HG02571 (cell line): ENCODE measurements at regions not wholly inside any gene's neighbourhood (a gene's known extent, or its start where the extent isn't known, plus 50 kb on each side); places are given as distances from the start of the nearest gene placed in this dataset.
A peak's percentile ranks its signal among the peaks of the same experiment; 100 is the strongest.
"Not testable (repeated sequence)": the region's sequence is repeated elsewhere in the genome, so short reads cannot be mapped to it uniquely, and the experiment has no call there.

ENCODE experiments used
- ATAC-seq: cut with Tn5 transposase; IDR thresholded peaks from one replicate; pipeline ENCODE4 v1.9.1; 2021; ENCODE audit warnings: mild to moderate bottlenecking, moderate library complexity; ENCODE audit not compliant: unreplicated experiment

DNA sequence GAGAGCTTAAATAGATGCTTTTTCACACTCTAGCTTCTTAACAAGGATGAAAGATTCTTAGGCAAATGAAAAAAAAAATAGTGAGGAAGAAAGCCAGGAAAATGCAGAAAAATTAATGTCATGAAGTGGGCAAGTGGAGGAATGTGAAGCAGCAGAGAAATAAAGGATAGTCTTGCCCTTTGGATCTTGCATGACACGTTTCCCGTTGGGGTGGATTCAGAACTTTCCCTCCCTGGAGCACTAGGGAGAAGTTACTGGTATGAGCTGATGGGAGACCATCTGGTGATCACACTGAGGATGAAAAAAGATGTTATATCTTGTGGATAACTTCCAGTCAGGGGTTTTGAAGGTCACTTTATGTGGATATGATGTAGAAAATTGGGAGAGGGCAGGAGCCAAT, 361.8 kb upstream of the ROPN1 start:
- ATAC-seq, result no peak

DNA sequence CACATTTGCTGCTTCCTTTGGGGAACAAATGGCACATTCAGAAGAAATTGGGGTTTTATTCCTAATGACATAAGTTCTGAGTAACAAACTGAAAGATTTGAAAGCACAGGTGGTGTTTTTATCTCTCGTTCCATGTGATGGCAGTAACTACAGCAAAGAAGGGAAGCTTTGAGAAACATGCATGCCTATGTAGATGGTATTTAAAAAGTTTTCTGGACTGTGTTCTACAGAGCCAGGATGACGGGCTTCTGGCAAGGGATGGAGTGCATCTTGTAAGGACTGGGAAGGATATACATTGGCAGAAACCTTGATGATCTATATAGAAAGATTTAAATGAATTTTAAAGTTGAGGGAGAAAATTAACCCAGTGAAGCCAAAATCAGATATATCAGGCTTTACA, 362.2 kb upstream of the ROPN1 start:
- ATAC-seq, result no peak

DNA sequence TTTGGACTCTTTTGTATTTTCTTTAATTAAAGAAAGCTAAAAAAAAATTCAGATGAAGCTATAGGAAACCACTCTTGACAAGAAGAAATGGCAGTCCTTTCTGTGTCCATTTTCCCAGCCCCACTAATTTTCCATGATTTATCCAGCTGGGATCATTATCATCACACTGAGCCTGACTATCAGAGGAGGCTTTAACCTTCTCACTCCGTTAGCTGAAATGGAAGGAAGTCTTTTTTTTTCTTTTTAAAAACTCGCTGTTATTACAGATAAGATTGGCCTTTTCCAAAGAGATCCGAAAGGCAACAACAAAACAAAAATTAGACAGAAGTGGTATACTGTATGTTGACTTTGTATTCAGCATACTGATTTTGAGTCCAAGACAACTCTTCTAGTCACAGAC, 366.2 kb upstream of the ROPN1 start:
- no peak for ATAC-seq

DNA sequence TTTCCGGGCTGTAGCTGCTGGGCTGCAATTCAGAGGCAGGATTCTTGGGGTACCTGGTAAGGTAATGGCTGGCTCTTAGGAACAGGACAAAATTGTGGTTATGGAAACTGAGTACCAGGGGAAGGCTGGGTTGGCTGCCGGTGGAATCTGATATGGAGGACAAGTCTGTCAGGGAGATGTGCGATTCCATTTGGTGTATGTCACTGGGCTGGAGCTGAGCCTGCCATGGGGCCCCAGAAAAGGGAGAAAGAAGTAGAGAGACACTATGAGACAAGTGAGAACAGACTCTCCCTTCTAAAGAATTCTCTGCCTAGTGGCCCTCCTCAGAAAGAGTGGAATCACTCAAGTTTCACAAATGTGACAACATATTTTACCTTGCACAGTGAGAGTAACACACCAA, 368.2 kb upstream of the ROPN1 start:
- no peak for ATAC-seq

- ATAC-seq, result no peak
Measured at GRCh38 chr3:124360563-124360962, 368.6 kb upstream of the ROPN1 start.

- ATAC-seq, result no peak
Measured at GRCh38 chr3:124361566-124361965, 368.7 kb upstream of the UMPS start.

DNA sequence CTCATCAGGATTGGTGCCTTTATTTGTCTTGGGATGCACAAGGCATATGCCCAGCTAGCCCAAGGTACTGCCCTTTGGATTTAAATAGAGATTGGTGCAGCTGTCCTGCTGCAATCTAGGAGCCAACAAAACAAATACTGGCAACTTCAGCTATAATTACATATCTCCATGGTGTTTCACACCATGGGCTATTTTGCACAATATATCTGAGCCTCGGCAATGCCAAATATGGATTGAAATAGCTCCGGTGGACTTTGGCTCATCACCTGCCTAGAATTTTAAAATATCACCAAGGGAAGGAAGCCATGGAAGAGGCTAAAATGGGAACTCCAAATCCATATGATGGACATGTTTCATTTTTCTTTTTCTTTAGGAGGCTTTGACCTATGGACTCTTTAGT, 367.8 kb upstream of the UMPS start:
- ATAC-seq, result no peak

DNA sequence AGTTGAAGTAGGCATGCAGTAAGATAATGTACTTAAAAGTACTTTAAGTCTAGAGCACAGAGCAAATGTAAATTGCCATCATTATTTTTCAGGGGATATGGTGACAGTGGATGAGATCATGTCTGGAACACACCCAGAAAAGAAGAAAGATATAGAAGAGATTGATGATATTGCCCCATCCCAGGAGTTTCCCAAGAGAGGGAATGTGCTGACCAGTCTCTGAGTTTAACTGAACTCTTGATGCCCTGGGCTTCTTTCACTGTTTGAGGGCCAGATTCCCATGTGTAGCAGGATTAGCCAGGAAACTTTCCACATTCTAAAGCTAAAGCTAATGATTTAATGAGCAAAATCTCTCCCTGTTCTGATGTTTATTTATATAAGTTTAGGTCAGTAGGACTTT, 366.8 kb upstream of the UMPS start:
- no peak for ATAC-seq

DNA sequence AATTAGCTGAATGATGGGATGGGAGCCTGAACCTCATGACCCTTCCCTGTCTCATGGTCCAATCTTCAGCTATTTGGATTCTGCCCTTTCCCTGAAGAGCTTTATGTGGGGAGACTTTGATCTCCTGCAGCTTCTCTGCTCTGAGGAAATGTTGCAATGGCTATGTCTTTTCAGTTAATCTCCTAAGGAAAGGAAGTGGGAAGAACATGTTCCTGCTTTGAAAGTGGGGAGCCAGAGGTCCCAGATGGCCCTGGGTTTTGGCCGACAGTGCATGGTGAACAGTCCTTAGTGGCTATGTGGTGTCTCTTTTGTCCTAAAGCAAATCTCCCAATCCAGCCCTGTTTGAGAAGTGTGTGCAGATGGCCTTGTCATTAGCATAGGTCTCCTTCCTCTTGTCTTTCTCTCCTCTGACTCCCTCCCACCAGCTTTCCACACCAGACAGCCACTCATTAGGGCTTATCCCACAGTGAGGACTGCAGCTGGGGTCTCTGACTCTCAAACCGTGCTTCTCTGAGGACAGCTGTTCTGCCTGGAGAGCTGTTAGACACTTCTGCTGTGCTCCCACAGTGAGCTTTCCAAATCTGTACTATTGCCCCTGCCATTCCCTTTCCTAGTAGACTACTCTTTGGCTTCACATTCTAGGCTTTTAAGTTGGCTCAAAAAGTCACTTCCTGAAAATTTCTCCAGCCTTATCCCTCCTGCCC, 365.8 kb upstream of the UMPS start:
- ATAC-seq, result no peak

GRCh38 chr3:124366655-124367054, 363.6 kb upstream of the UMPS start:
- not testable (repeated sequence) for ATAC-seq

- no peak for ATAC-seq
Measured at GRCh38 chr3:124372775-124373174, 357.5 kb upstream of the UMPS start.

GRCh38 chr3:124373524-124373923, 356.7 kb upstream of the UMPS start:
- peak; percentile 54 for ATAC-seq

DNA sequence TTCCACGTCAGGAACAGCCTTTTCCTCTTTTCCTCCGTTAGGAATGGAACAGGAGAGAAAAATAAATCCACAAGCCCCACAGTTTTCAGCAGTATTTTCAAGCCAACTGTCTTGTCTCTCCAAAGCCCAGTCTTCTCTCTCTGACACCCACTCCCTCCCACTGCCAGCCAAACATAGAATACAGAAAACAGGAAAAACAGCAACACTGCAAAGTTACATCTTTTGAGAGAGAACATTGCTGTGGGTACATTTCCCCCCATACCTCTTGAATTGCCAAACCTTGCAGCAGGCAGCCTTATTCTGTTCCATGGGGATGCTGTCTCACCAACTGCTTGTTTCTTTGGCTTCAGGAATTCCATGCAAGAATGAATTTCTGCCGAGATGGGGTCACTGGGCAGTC, 355.7 kb upstream of the UMPS start:
- no peak for ATAC-seq

GRCh38 chr3:124381575-124382333, 348.5 kb upstream of the UMPS start:
- ATAC-seq, result no peak

DNA sequence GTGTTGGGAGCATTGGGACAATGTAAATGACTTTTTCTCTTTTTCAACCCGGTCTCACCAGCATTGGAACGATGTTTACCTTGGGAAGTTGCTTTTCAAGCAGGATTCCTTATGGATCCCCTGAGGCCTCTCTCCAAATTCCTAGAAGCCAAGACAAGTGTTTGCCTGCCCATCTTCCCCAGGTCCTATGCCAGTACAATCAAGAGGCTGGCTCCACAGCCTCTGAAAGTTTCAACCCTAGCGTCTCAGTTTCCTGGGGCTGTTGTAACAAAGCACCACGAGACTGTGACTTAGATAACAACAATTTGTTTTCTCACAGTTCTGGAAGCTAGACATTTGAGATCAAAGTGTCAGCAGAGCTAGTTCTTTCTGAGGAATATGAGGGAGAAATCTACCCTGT, 347.2 kb upstream of the UMPS start:
- ATAC-seq, result no peak

GRCh38 chr3:124383846-124384466, 346.3 kb upstream of the UMPS start:
- ATAC-seq, result no peak

DNA sequence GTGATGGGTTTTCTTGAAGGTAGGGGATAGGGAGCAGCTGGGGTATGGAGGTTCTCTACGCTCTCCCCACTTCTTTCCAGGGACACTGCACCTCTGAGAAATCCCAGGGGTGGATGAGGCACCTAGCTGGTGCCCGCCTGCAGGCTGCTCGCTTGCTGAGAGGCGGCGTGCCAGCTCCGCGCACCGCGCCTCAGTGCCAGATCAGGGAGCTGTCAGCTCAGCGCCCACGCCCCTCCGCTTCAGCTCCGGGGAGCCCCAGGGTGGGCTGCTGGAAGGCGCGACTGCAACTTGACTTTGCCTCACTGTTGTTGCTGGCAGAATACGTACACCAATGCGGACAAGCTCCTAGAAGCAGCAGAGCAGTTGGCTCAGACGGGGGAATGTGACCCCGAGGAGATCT, 345.7 kb upstream of the UMPS start:
- ATAC-seq, result no peak

DNA sequence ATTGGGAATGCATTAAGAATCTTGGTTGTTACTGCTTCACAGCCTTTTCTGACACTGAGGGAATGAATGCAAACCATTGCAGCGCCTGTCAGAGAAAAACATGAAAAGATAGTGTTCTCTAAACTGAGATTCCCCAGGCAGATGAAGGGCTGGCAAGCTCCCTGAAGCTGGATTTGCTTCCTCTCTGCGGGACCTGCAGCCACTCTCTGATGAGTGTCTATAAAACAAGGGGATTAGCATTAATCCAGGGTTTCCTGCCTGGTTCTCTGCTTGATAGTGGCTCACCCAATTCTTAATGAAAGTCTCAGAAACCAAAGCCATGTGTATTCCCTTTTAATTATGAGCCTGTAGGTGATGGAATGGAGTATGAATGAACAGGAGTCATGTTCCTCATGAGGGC, 344.3 kb upstream of the UMPS start:
- ATAC-seq, result no peak

DNA sequence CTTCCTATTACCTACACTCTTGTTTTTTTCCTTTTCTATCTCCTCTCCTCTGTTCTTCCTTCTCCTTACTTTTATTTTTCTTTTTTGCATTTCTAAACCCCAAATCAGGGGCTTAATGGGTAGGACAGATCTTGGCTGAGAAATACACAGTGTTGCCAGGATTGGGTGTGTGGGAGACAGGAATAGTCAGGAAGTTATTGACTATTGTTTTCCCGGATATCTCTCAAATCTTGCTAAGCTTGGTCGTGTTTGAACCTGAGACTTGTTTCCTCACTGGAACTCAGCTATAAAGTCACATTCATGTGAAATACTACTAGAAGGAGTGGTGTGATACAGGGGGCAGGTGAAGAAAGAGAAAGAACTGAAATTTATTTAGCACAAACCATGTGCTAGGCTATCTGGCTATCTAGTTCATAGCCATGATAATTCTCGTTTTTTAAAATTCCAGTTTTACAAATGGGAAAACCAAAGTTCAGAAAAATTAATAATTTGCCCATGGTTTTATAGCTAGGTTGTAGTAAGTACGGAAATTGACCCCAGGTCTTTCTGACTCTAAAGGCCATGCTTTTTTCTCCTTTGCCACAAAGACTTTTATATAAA, 343.2 kb upstream of the UMPS start:
- no peak for ATAC-seq

- ATAC-seq, result no peak
Measured at GRCh38 chr3:124391774-124392173, 338.5 kb upstream of the UMPS start.

GRCh38 chr3:124393340-124393739, 336.9 kb upstream of the UMPS start:
- ATAC-seq, result no peak

- ATAC-seq, result no peak
Measured at GRCh38 chr3:124395162-124395561, 335.1 kb upstream of the UMPS start.
